Activated CD4-positive, alpha-beta T cell treated with anti-CD3 and anti-CD28 coated beads, Interleukin-2, amount 50 U/mL, for 4 hours (primary cell): ENCODE measurements at regions not wholly inside any gene's neighbourhood (a gene's known extent, or its start where the extent isn't known, plus 50 kb on each side); places are given as distances from the start of the nearest gene placed in this dataset.

ENCODE experiments used
- DNase-seq, 2 experiments: peaks; one replicate each; pipeline ENCODE4 v3.0.0-alpha.2; 2020

- no peak for DNase-seq
Observed at GRCh38 chr3:117531078-117531767, 821.6 kb downstream of the TUSC7 start.

GRCh38 chr3:117532268-117532667, 822.7 kb downstream of the TUSC7 start:
- DNase-seq = no peak

- DNase-seq = no peak
Observed at GRCh38 chr3:117534138-117534537, 824.6 kb downstream of the TUSC7 start.

GRCh38 chr3:117536006-117536405, 826.4 kb downstream of the TUSC7 start:
- no peak for DNase-seq

- DNase-seq = no peak
Observed at GRCh38 chr3:117537949-117538348, 828.4 kb downstream of the TUSC7 start.

- no peak for DNase-seq
Observed at GRCh38 chr3:117539729-117540128, 830.1 kb downstream of the TUSC7 start.

- no peak for DNase-seq
Observed at GRCh38 chr3:117540597-117540996, 831.0 kb downstream of the TUSC7 start.

- DNase-seq = no peak
Observed at GRCh38 chr3:117541721-117542120, 832.1 kb downstream of the TUSC7 start.

- DNase-seq = no peak
Observed at GRCh38 chr3:117543521-117543920, 833.9 kb downstream of the TUSC7 start.

- DNase-seq = no peak
Observed at GRCh38 chr3:117545484-117545883, 835.9 kb downstream of the TUSC7 start.

- DNase-seq = no peak
Observed at GRCh38 chr3:117547956-117548550, 838.5 kb downstream of the TUSC7 start.

- no peak for DNase-seq
Observed at GRCh38 chr3:117548600-117548999, 839.0 kb downstream of the TUSC7 start.

- DNase-seq = no peak
Observed at GRCh38 chr3:117549716-117550115, 840.1 kb downstream of the TUSC7 start.

- no peak for DNase-seq
Observed at GRCh38 chr3:117550766-117551165, 841.2 kb downstream of the TUSC7 start.

- DNase-seq = no peak
Observed at GRCh38 chr3:117553461-117553860, 843.9 kb downstream of the TUSC7 start.

- DNase-seq = no peak
Observed at GRCh38 chr3:117556646-117557407, 847.2 kb downstream of the TUSC7 start.

GRCh38 chr3:117557464-117558090, 848.0 kb downstream of the TUSC7 start:
- DNase-seq = no peak

GRCh38 chr3:117558681-117559080, 849.1 kb downstream of the TUSC7 start:
- no peak for DNase-seq

GRCh38 chr3:117562000-117562399, 852.4 kb downstream of the TUSC7 start:
- DNase-seq = no peak

- DNase-seq = no peak
Observed at GRCh38 chr3:117563063-117563462, 853.5 kb downstream of the TUSC7 start.

- DNase-seq = no peak
Observed at GRCh38 chr3:117565777-117566176, 856.2 kb downstream of the TUSC7 start.

- no peak for DNase-seq
Observed at GRCh38 chr3:117566926-117567325, 857.3 kb downstream of the TUSC7 start.

GRCh38 chr3:117567382-117567781, 857.8 kb downstream of the TUSC7 start:
- no peak for DNase-seq

- no peak for DNase-seq
Observed at GRCh38 chr3:117567906-117568305, 858.3 kb downstream of the TUSC7 start.
